Duodenal mucosa (tissue), 2 donors: ENCODE measurements at regions not wholly inside any gene's neighbourhood (a gene's known extent, or its start where the extent isn't known, plus 50 kb on each side); places are given as distances from the start of the nearest gene placed in this dataset.
"Not testable (repeated sequence)": the region's sequence is repeated elsewhere in the genome, so short reads cannot be mapped to it uniquely, and the experiment has no call there.

Source experiments
- H3K27ac ChIP-seq: one replicate; pipeline ENCODE4 v1.7.0; 2013; ENCODE audit warnings: low read depth, low read length
- H3K27me3 ChIP-seq, 2 donors: one replicate each; pipeline ENCODE4 v1.7.0; 2013; ENCODE audit warnings: low read length in 2 of 2, control low read depth in 1 of 2; ENCODE audit not compliant: insufficient read depth in 2 of 2, control insufficient read depth in 1 of 2
- H3K36me3 ChIP-seq, 2 donors: one replicate each; pipeline ENCODE4 v1.7.0; 2013; ENCODE audit warnings: low read length in 2 of 2, control low read depth in 1 of 2; ENCODE audit not compliant: insufficient read depth in 2 of 2, control insufficient read depth in 1 of 2
- H3K4me1 ChIP-seq, 2 donors: one replicate each; pipeline ENCODE4 v1.7.0; 2013; ENCODE audit warnings: low read length in 2 of 2, control low read depth in 1 of 2; ENCODE audit not compliant: insufficient read depth in 2 of 2, control insufficient read depth in 1 of 2
- H3K4me3 ChIP-seq, 2 donors: one replicate each; pipeline ENCODE4 v1.7.0; 2013; ENCODE audit warnings: low read length in 2 of 2, low read depth in 1 of 2
- H3K9ac ChIP-seq, 2 donors: one replicate each; pipeline ENCODE4 v1.7.0; 2013; ENCODE audit warnings: low read length in 2 of 2, low read depth in 1 of 2
- H3K9me3 ChIP-seq, 2 donors: one replicate each; pipeline ENCODE4 v1.7.0; 2013; ENCODE audit warnings: low read length in 2 of 2, control low read depth in 1 of 2; ENCODE audit not compliant: control insufficient read depth in 1 of 2

DNA sequence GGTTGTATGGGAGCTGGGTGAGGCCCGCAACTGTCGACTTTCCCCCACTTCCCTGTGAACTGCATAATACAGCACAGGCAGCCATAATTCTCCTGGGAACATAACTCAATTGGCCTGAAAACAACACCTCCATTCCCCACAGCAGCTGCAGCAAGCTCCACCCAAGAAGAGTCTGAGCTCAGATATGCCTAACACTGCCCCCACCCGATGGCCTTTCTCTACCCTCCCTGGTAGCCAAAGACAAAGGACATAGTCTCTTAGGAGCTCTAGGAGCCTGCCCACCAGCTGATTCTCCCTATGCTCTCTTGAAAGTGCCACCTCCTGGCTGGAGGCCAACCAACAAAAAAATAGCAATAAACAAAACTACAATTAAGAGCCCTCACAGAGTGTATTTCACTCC, 542.7 kb upstream of the LMO3 start:
- no peaks in the 10 kb centered on the region for H3K36me3 ChIP-seq
- H3K4me3 ChIP-seq: no peak overlapping the region
- H3K9me3 ChIP-seq: peaks cover 3 to 15% of the 10 kb centered on the region in 2 donors
- no peak overlapping the region for H3K27ac ChIP-seq
- H3K27me3 ChIP-seq: no peaks in the 10 kb centered on the region
- H3K9ac ChIP-seq: no peak overlapping the region
- H3K4me1 ChIP-seq: no peaks in the 10 kb centered on the region

DNA sequence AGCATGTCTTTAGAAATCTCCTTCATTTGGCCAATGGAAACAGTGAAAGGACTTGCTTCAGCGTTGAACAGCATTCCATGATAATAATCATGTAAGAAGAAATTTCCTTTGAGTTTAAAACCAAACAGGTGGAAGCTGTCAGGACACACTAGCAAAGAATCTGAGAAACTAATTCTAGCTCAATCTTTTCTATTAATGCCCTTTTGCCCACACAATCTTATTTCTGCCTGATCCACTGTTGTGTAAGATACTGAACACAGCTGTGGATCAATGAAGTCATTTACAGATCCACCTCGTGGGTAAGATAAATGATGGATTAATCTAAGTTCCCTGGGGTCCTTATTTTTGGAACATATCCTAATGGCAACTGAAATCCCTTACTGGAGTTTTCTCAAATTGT, 536.9 kb upstream of the LMO3 start:
- H3K4me3 ChIP-seq: no peak overlapping the region
- peaks cover 0 to 3% of the 10 kb centered on the region in 2 donors for H3K9me3 ChIP-seq
- H3K27me3 ChIP-seq: no peaks in the 10 kb centered on the region
- H3K36me3 ChIP-seq: no peaks in the 10 kb centered on the region
- no peaks in the 10 kb centered on the region for H3K4me1 ChIP-seq
- no peak overlapping the region for H3K9ac ChIP-seq
- no peak overlapping the region for H3K27ac ChIP-seq

DNA sequence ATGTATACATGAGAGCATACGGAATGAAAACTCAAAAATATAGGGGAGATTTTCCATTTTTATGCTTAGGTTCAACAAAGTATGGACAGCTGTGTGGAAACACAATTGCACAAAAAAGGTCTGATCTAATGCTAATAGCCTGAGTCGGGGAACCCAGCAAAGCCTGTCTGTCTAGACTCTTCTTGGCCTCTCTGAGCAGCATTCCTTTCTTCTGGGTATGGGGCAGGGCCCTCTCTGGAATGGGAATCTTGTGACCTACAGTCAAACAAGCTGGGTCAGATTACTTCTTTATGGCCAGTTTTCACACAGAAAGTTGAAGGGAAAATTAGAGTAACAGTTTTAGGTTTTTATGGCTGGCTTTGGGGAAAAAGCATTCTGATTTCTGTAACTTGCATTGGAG, 534.0 kb upstream of the LMO3 start:
- Histone ChIP-seq H3K4me3 (no peak overlapping the region), H3K36me3 (no peaks in the 10 kb centered on the region), H3K27me3 (no peaks in the 10 kb centered on the region), H3K9me3 (no peaks in the 10 kb centered on the region), H3K9ac (no peak overlapping the region), H3K27ac (no peak overlapping the region), H3K4me1 (no peaks in the 10 kb centered on the region)

DNA sequence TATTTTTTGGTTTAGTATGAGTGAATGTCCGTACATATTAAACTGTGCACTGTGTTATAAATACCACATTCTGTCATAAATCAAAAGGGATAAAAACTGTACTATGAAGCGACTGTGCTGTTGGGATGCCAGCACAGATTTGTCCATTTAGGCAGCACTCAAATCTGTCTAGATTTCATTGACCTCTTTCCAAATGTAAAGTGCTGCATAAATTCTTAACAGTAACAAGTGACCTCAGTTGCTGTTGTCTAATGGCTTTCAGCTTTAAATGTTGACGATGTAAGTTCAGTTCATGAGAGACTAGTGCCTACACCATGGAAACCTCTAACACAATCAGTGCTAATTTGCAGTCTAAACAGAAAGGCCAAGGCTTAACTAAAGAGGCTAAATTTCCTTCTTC, 531.4 kb upstream of the LMO3 start:
- H3K4me1 ChIP-seq: no peaks in the 10 kb centered on the region
- no peak overlapping the region for H3K4me3 ChIP-seq
- H3K36me3 ChIP-seq: no peaks in the 10 kb centered on the region
- H3K9ac ChIP-seq: no peak overlapping the region
- no peaks in the 10 kb centered on the region for H3K27me3 ChIP-seq
- no peaks in the 10 kb centered on the region for H3K9me3 ChIP-seq
- no peak overlapping the region for H3K27ac ChIP-seq

DNA sequence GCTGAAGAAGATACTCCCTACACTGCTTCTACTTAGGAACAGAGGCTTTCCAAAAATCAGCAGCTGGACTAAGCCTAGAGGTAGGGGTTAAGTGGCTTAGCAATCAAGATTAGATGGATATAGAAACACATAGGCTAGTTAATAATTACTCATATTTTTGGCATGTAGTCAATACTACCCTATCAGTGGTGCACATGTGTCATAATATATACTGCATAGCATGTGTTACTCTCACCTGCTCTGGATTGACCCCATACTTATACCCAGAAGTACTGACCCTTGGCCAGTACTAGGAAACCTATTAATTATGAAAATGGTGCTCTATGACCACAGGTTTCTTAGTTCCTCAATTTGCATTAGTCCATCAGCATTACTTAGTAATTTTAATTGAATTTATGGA, 528.4 kb upstream of the LMO3 start:
- H3K27me3 ChIP-seq: no peaks in the 10 kb centered on the region
- no peaks in the 10 kb centered on the region for H3K4me1 ChIP-seq
- no peak overlapping the region for H3K27ac ChIP-seq
- H3K4me3 ChIP-seq: no peak overlapping the region
- H3K9me3 ChIP-seq: no peaks in the 10 kb centered on the region
- no peaks in the 10 kb centered on the region for H3K36me3 ChIP-seq
- H3K9ac ChIP-seq: no peak overlapping the region

DNA sequence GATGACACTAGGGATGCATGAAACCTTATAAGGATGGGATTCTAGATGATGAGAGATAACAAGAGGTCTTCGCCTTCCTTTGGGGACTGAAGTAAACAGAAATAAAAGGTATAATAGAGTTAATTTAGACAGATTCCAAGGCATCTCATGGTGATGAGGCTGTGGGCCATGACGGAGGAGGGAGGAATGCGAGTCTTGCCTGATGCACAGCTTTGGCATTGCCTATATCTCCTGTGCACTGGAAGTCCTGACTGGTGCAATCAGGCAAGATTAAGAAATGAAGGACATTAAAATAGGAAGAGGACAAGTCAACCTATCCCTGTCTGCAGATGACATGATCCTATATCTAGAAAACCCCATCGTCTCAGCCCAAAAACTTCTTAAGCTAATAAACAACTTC, 526.4 kb upstream of the LMO3 start:
- Histone ChIP-seq H3K27me3 (no peaks in the 10 kb centered on the region), H3K36me3 (no peaks in the 10 kb centered on the region), H3K9ac (no peak overlapping the region), H3K4me3 (no peak overlapping the region), H3K4me1 (no peaks in the 10 kb centered on the region), H3K9me3 (no peaks in the 10 kb centered on the region), H3K27ac (no peak overlapping the region)

DNA sequence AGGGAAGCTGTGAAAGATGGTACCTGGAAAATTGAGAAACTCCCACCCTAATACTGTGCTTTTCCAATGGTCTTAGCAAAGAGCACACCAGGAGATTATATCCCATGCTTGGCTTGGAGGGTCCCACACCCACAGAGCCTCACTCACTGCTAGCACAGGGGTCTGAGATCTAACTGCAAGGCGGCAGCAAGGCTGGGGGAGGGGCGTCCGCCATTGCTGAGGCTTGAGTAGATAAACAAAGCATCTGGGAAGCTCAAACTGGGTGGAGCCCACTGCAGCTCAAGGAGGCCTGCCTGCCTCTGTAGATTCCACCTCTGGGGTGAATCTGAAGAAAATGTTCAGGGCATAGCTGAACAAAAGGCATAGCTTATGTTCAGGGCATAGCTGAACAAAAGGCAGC, 510.6 kb upstream of the LMO3 start:
- not testable (repeated sequence) for H3K36me3 ChIP-seq, H3K4me1 ChIP-seq, H3K9me3 ChIP-seq, H3K27me3 ChIP-seq, H3K27ac ChIP-seq, H3K4me3 ChIP-seq, H3K9ac ChIP-seq

DNA sequence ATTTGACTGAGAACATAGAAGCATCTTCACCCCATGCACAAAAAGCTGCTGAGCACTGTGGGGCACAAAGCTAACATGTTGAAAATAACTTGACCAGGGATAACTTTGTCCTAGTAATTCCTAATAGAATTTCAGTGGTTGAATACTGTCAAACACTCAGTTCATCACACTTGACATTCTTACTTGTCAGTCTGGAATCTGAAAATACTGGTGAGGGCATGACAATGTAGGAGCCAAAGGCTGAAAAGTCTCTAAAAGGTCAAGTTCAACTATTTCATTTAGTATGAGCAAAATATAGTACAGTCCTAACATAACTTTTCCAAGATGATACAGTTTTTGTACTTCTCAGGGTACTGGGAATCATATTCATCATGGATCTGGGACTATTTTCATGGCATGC, 504.4 kb upstream of the LMO3 start:
- Histone ChIP-seq H3K9ac (no peak overlapping the region), H3K9me3 (peaks cover 0 to 2% of the 10 kb centered on the region in 2 donors), H3K4me1 (no peaks in the 10 kb centered on the region), H3K4me3 (no peak overlapping the region), H3K27ac (no peak overlapping the region), H3K27me3 (no peaks in the 10 kb centered on the region), H3K36me3 (no peaks in the 10 kb centered on the region)

DNA sequence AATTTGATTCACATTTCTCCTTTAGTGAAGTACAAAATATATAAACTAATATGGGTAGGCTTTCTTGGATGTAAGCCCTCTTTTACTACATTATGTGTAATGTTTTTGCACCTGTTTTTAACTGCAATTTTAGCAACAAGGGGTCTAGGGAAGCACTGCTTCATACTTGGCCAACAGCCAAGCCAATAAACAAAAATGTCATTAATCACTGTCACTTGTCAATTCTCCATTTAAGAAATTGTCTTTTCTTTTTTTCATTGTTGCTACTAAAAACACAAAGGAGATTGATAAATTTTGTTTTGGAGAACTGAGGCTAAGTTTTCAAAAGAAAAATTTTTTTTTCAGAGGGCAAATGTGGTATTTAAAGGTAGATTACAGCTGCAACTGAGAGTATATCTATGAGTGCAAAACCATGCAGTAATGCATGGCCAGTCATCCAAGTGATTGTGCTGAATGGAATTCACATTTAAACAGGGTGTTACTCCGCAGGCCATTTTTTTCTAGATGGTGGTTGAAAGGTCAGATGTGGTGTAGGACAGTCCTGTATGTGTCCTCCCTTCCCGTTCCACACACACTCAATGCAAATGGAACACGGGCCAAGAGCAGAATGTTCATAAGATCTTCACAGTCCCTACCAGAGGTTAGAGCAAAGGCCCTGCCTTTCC, 503.0 kb upstream of the LMO3 start:
- H3K9ac ChIP-seq: no peak overlapping the region
- no peak overlapping the region for H3K4me3 ChIP-seq
- no peaks in the 10 kb centered on the region for H3K4me1 ChIP-seq
- H3K27ac ChIP-seq: no peak overlapping the region
- peaks cover 0 to 2% of the 10 kb centered on the region in 2 donors for H3K9me3 ChIP-seq
- no peaks in the 10 kb centered on the region for H3K36me3 ChIP-seq
- H3K27me3 ChIP-seq: no peaks in the 10 kb centered on the region

DNA sequence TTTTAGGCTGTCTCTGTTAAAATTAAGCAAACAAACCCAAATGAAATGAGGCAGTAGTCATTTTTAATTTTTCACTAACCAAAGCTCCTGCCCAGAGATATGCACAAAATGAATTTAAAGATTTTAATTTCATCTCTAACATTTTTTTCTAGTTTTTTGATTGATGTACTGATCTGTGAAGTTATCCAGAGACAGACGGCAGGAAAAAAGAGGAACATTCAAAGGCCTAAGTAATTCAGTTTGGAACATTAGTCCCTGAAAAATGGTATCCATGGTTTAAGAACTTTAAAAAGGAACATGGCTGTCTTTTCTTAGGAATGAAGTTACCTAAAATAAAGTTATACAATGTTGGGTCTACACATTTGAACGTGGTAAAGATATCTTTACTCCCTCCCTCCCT, 498.8 kb upstream of the LMO3 start:
- no peaks in the 10 kb centered on the region for H3K4me1 ChIP-seq
- no peaks in the 10 kb centered on the region for H3K27me3 ChIP-seq
- no peaks in the 10 kb centered on the region for H3K36me3 ChIP-seq
- H3K9me3 ChIP-seq: peaks cover 0 to 2% of the 10 kb centered on the region in 2 donors
- H3K27ac ChIP-seq: no peak overlapping the region
- no peak overlapping the region for H3K4me3 ChIP-seq
- H3K9ac ChIP-seq: no peak overlapping the region

DNA sequence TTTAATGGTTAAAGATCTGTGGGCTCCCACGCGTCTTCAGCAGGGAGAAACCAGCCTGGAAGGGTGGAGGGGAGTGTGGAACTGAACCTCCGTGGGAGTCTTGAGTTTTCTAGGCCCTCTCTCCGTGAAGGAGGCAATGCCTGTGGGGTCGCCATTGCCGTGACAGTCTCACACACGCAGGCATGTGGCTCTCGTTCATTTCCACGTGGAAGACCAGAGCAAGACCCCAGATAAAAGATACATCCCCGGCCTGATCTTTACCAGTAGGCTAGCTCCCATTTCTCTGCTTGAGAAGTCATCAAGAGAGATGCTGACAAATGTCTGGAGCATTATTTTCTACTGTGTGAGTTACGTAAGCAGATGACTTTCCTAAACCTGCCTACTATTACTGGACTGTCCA, 491.7 kb upstream of the LMO3 start:
- Histone ChIP-seq H3K36me3 (no peaks in the 10 kb centered on the region), H3K9me3 (peaks cover 5 to 11% of the 10 kb centered on the region in 2 donors), H3K9ac (no peak overlapping the region), H3K4me3 (no peak overlapping the region), H3K27ac (no peak overlapping the region), H3K27me3 (no peaks in the 10 kb centered on the region), H3K4me1 (no peaks in the 10 kb centered on the region)
